Effector memory CD8-positive, alpha-beta T cell (primary cell): ENCODE measurements at regions not wholly inside any gene's neighbourhood (a gene's known extent, or its start where the extent isn't known, plus 50 kb on each side); places are given as distances from the start of the nearest gene placed in this dataset.

Experiments
- ATAC-seq: fragments of 150-1000 bp; cut with Tn5 transposase; replicated peaks from 2 replicates; pipeline ENCODE4 v1.10.0; 2021; ENCODE audit warnings: mild to moderate bottlenecking, moderate library complexity
- DNase-seq, 3 experiments: peaks; one replicate each; pipeline ENCODE4 v3.0.0; 2021
- H3K27ac Mint-ChIP-seq, 2 donors: one replicate each; pipeline ENCODE4 v1.8.0; 2022; ENCODE audit warnings: mild to moderate bottlenecking in 2 of 2, mixed read lengths in 2 of 2, moderate library complexity in 2 of 2
- H3K27me3 Mint-ChIP-seq, 2 donors: one replicate each; pipeline ENCODE4 v1.8.0; 2022; ENCODE audit warnings: mixed read lengths in 2 of 2
- H3K36me3 Mint-ChIP-seq: one replicate; pipeline ENCODE4 v1.8.0; 2022; ENCODE audit warnings: mild to moderate bottlenecking, moderate library complexity, mixed read lengths; ENCODE audit not compliant: insufficient read depth
- H3K4me1 Mint-ChIP-seq, 2 donors: one replicate each; pipeline ENCODE4 v1.8.0; 2022; ENCODE audit warnings: low read depth in 2 of 2, mixed read lengths in 2 of 2
- H3K4me3 Mint-ChIP-seq, 2 donors: one replicate each; pipeline ENCODE4 v1.8.0; 2022; ENCODE audit warnings: mild to moderate bottlenecking in 2 of 2, mixed read lengths in 2 of 2, moderate library complexity in 2 of 2
- H3K9me3 Mint-ChIP-seq, 2 donors: one replicate each; pipeline ENCODE4 v1.8.0; 2022; ENCODE audit warnings: mixed read lengths in 2 of 2

DNA sequence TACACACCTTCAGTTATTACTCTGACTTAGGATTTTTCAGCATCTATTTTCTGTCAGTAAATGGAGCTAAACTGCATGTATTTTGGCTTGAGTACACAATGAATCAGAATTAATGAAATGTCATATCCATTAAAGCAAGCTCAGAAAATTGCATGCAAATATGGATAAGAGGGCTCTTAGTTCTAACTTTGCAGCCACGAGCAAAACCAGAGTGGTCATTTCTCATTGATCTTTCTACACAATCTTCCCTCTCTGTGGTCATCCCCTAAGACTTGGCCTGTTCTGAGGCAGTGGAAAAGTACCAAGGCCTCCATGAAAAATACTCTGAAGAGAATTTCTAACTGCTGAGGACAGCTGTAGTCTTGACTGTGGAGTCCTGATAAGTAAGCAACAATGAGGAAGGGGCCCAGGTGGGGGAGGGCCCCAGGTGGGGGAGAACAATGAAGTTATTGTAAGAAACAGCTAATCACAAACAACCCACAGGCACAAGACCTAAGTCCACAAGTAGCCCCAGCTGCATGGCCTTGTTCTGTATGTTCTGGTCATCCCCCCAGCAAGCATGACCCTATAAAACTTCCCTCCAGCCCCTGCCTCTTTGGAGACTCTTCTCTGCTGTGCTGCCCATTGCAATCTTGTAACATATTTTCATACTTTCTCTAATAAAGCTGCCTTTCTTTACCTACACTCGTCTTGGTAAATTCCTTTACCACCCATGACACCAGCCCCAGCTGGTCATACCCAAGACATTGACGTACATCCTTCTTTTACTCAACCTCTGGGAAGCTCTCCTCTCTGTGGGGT, 230.3 kb downstream of the TDRD15 start:
- Mint-ChIP-seq H3K36me3 (no peaks in the 10 kb centered on the region), H3K9me3 (peaks cover 6 to 21% of the 10 kb centered on the region in 2 donors), H3K27me3 (no peaks in the 10 kb centered on the region), H3K27ac (no peak overlapping the region), H3K4me1 (no peaks in the 10 kb centered on the region), H3K4me3 (no peak overlapping the region)
- DNase-seq = no peak
- ATAC-seq = no peak

GRCh38 chr2:21356086-21356856, 232.5 kb downstream of the TDRD15 start:
- peaks cover 6 to 21% of the 10 kb centered on the region in 2 donors for H3K9me3 Mint-ChIP-seq
- no peaks in the 10 kb centered on the region for H3K4me1 Mint-ChIP-seq
- ATAC-seq (no peak), DNase-seq (no peak)
- H3K27me3 Mint-ChIP-seq = no peaks in the 10 kb centered on the region
- H3K36me3 Mint-ChIP-seq = no peaks in the 10 kb centered on the region
- H3K27ac Mint-ChIP-seq = no peak overlapping the region
- no peak overlapping the region for H3K4me3 Mint-ChIP-seq

- Mint-ChIP-seq H3K27me3 (no peaks in the 10 kb centered on the region), H3K4me3 (no peak overlapping the region), H3K27ac (no peak overlapping the region), H3K36me3 (no peaks in the 10 kb centered on the region), H3K4me1 (no peaks in the 10 kb centered on the region), H3K9me3 (peaks cover 6 to 21% of the 10 kb centered on the region in 2 donors)
- ATAC-seq (no peak), DNase-seq (no peak)
Measured at GRCh38 chr2:21356857-21357255, 233.1 kb downstream of the TDRD15 start.

DNA sequence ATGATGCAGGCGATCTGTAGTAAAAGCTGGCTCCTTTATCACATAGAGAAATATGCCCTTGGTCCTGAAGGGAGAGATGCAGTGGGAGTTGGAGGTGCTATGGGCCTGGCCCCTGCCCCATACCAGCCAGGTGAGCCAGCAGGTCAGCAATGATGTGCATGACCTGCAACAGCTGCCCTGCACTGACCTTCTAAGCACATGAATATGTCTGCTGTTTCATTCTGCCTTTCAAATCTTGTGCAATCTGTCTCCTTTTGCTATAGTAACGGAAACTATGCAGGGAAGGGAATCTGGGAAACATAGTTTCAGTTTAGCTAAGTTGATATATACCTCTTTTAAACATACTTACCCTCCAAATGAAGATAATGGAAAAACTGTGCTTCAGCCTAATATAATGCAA, 235.2 kb downstream of the TDRD15 start:
- Mint-ChIP-seq H3K4me3 (no peak overlapping the region), H3K27me3 (no peaks in the 10 kb centered on the region), H3K9me3 (peaks cover 4 to 25% of the 10 kb centered on the region in 2 donors), H3K27ac (no peak overlapping the region), H3K4me1 (no peaks in the 10 kb centered on the region), H3K36me3 (no peaks in the 10 kb centered on the region)
- DNase-seq = no peak
- ATAC-seq = no peak

- Mint-ChIP-seq H3K36me3 (no peaks in the 10 kb centered on the region), H3K4me1 (no peaks in the 10 kb centered on the region), H3K9me3 (peaks cover 0 to 19% of the 10 kb centered on the region in 2 donors), H3K4me3 (no peak overlapping the region), H3K27me3 (no peaks in the 10 kb centered on the region), H3K27ac (no peak overlapping the region)
- no peak for ATAC-seq
- DNase-seq = no peak
Measured at GRCh38 chr2:21361384-21361783, 237.6 kb downstream of the TDRD15 start.

GRCh38 chr2:21361957-21362486, 238.3 kb downstream of the TDRD15 start:
- no peak for DNase-seq
- ATAC-seq = no peak
- H3K27me3 Mint-ChIP-seq = no peaks in the 10 kb centered on the region
- H3K4me3 Mint-ChIP-seq = no peak overlapping the region
- no peaks in the 10 kb centered on the region for H3K36me3 Mint-ChIP-seq
- H3K27ac Mint-ChIP-seq = no peak overlapping the region
- H3K4me1 Mint-ChIP-seq = no peaks in the 10 kb centered on the region
- peaks cover 0 to 25% of the 10 kb centered on the region in 2 donors for H3K9me3 Mint-ChIP-seq

- DNase-seq (no peak), ATAC-seq (no peak)
- Mint-ChIP-seq H3K4me1 (no peaks in the 10 kb centered on the region), H3K27me3 (no peaks in the 10 kb centered on the region), H3K36me3 (no peaks in the 10 kb centered on the region), H3K9me3 (peaks cover 0 to 23% of the 10 kb centered on the region in 2 donors), H3K4me3 (no peak overlapping the region), H3K27ac (no peak overlapping the region)
Measured at GRCh38 chr2:21363364-21363763, 239.6 kb downstream of the TDRD15 start.

DNA sequence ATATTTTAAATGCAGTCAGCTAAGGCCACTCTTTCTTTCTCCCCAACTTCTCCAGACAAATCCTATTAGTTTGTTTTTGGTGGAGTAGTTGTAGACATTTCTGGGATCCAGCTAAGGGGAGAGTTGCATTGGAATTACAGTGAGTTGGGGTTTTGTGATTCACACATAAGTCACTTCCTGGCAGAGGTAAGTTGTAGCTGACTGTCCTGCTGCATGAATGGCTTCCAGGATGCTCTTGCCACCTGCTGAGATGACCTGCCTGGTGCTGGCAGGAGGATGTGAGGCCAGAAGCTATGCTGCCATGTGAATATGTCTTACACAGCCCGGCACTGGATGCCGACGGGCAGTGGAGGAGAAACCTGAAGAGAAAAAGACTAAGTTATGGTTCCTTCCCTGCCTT, 243.7 kb downstream of the TDRD15 start:
- Mint-ChIP-seq H3K36me3 (no peaks in the 10 kb centered on the region), H3K27me3 (no peaks in the 10 kb centered on the region), H3K27ac (no peak overlapping the region), H3K4me1 (no peaks in the 10 kb centered on the region), H3K9me3 (peaks cover 4 to 18% of the 10 kb centered on the region in 2 donors), H3K4me3 (no peak overlapping the region)
- ATAC-seq (no peak), DNase-seq (no peak)

GRCh38 chr2:21369787-21370186, 246.0 kb downstream of the TDRD15 start:
- H3K4me3 Mint-ChIP-seq = no peak overlapping the region
- no peak overlapping the region for H3K27ac Mint-ChIP-seq
- DNase-seq = no peak
- no peaks in the 10 kb centered on the region for H3K4me1 Mint-ChIP-seq
- no peak for ATAC-seq
- H3K9me3 Mint-ChIP-seq = peaks cover 8 to 9% of the 10 kb centered on the region in 2 donors
- H3K27me3 Mint-ChIP-seq = no peaks in the 10 kb centered on the region
- H3K36me3 Mint-ChIP-seq = no peaks in the 10 kb centered on the region

DNA sequence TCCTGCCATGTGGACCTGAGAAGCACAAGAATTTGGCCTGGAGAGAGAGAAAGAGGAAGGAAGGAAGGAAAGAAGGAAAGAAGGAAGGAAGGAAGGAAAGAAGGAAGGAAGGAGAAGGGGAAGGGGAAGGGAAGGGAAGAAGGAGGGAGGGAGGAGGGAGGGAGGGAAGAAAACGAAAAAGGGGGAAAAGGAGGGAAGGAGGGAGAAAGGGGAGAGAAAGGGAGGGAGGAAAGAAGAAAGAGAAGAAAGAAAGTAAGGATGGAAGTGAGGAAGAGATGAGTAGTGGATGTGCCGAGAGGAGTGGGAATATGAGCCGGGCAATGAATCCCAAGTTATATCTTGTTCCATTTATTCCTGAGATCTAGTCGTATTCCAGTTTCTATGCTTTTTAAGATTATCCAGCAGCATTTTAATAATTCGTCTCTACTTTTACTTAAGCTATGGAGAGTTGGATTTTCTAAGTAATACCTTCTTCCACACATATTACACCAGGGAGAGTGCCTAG, 247.8 kb downstream of the TDRD15 start:
- no peaks in the 10 kb centered on the region for H3K36me3 Mint-ChIP-seq
- H3K4me1 Mint-ChIP-seq = no peaks in the 10 kb centered on the region
- DNase-seq (no peak), ATAC-seq (no peak)
- H3K4me3 Mint-ChIP-seq = no peak overlapping the region
- H3K9me3 Mint-ChIP-seq = peaks cover 6 to 14% of the 10 kb centered on the region in 2 donors
- no peak overlapping the region for H3K27ac Mint-ChIP-seq
- H3K27me3 Mint-ChIP-seq = no peaks in the 10 kb centered on the region

GRCh38 chr2:21372654-21373053, 248.9 kb downstream of the TDRD15 start:
- DNase-seq (no peak), ATAC-seq (no peak)
- Mint-ChIP-seq H3K4me1 (no peaks in the 10 kb centered on the region), H3K36me3 (no peaks in the 10 kb centered on the region), H3K4me3 (no peak overlapping the region), H3K9me3 (peaks cover 0 to 14% of the 10 kb centered on the region in 2 donors), H3K27me3 (no peaks in the 10 kb centered on the region), H3K27ac (no peak overlapping the region)

GRCh38 chr2:21376864-21377263, 253.1 kb downstream of the TDRD15 start:
- Mint-ChIP-seq H3K9me3 (peaks cover 6 to 12% of the 10 kb centered on the region in 2 donors), H3K4me1 (no peaks in the 10 kb centered on the region), H3K36me3 (peaks cover 3% of the 10 kb centered on the region), H3K27ac (no peak overlapping the region), H3K27me3 (no peaks in the 10 kb centered on the region), H3K4me3 (no peak overlapping the region)
- ATAC-seq (no peak), DNase-seq (no peak)

- Mint-ChIP-seq H3K27me3 (no peaks in the 10 kb centered on the region), H3K9me3 (peaks cover 5 to 6% of the 10 kb centered on the region in 2 donors), H3K36me3 (peaks cover 3% of the 10 kb centered on the region), H3K27ac (no peak overlapping the region), H3K4me1 (no peaks in the 10 kb centered on the region), H3K4me3 (no peak overlapping the region)
- ATAC-seq (no peak), DNase-seq (no peak)
Measured at GRCh38 chr2:21379140-21379539, 255.4 kb downstream of the TDRD15 start.
